Neural progenitor cell (in vitro differentiated cells): ENCODE measurements at regions not wholly inside any gene's neighbourhood (a gene's known extent, or its start where the extent isn't known, plus 50 kb on each side); places are given as distances from the start of the nearest gene placed in this dataset.

Source experiments
- DNase-seq: peaks from one replicate; pipeline ENCODE4 v3.0.0-alpha.2; 2016; ENCODE audit warnings: low spot score
- H2AFZ ChIP-seq: fragments of 200-600 bp; sonication (generic); replicated peaks from 2 replicates; pipeline ENCODE4 v1.6.1; 2016; ENCODE audit warnings: antibody characterized with exemption
- H3F3A ChIP-seq: fragments of 200-600 bp; sonication (generic); 2 replicates; pipeline ENCODE4 v1.6.1; 2016; ENCODE audit warnings: antibody characterized with exemption, low read depth
- H3K27ac ChIP-seq: fragments of 200-600 bp; sonication (generic); 2 replicates; pipeline ENCODE4 v1.5.1; 2016; ENCODE audit warnings: mild to moderate bottlenecking
- H3K27me3 ChIP-seq: fragments of 200-600 bp; sonication (generic); 2 replicates; pipeline ENCODE4 v1.6.1; 2016; ENCODE audit warnings: mild to moderate bottlenecking, moderate library complexity
- H3K36me3 ChIP-seq: fragments of 200-600 bp; sonication (generic); 2 replicates; pipeline ENCODE4 v1.5.1; 2016
- H3K4me1 ChIP-seq: fragments of 200-600 bp; sonication (generic); 2 replicates; pipeline ENCODE4 v1.6.1; 2016; ENCODE audit warnings: mixed run types
- H3K4me2 ChIP-seq: fragments of 200-600 bp; sonication (generic); 2 replicates; pipeline ENCODE4 v1.6.1; 2016
- H3K4me3 ChIP-seq: fragments of 200-600 bp; sonication (generic); 2 replicates; pipeline ENCODE4 v1.5.1; 2016
- H3K79me2 ChIP-seq: fragments of 200-600 bp; sonication (generic); 2 replicates; pipeline ENCODE4 v1.6.1; 2016; ENCODE audit warnings: low read depth
- H3K9ac ChIP-seq: fragments of 200-600 bp; sonication (generic); 2 replicates; pipeline ENCODE4 v1.6.1; 2016
- H3K9me3 ChIP-seq: fragments of 200-600 bp; sonication (generic); 2 replicates; pipeline ENCODE4 v1.5.1; 2016; ENCODE audit warnings: low read depth
- H4K20me1 ChIP-seq: fragments of 200-600 bp; sonication (generic); 2 replicates; pipeline ENCODE4 v1.6.1; 2016; ENCODE audit warnings: low read depth
- H3K27ac Mint-ChIP-seq: 3 replicates; pipeline ENCODE4 v1.8.0; 2021; ENCODE audit warnings: mixed read lengths
- H3K27me3 Mint-ChIP-seq: 2 replicates; pipeline ENCODE4 v1.8.0; 2022; ENCODE audit warnings: low read depth, mild to moderate bottlenecking, inconsistent platforms, moderate library complexity, mixed read lengths; ENCODE audit not compliant: insufficient read depth
- H3K36me3 Mint-ChIP-seq: 3 replicates; pipeline ENCODE4 v1.8.0; 2021; ENCODE audit warnings: mixed read lengths
- H3K4me1 Mint-ChIP-seq: 3 replicates; pipeline ENCODE4 v1.8.0; 2021; ENCODE audit warnings: mixed read lengths
- H3K4me3 Mint-ChIP-seq: 3 replicates; pipeline ENCODE4 v1.8.0; 2021; ENCODE audit warnings: mild to moderate bottlenecking, moderate library complexity, mixed read lengths
- H3K9me3 Mint-ChIP-seq: 3 replicates; pipeline ENCODE4 v1.8.0; 2020; ENCODE audit warnings: mixed read lengths
- EZH2 ChIP-seq: fragments of 200-600 bp; sonication (generic); IDR thresholded peaks from 2 replicates; pipeline ENCODE4 v1.6.1; 2017; ENCODE audit warnings: antibody characterized with exemption, mild to moderate bottlenecking, moderate library complexity
- EZH2phosphoT487 ChIP-seq: fragments of 200-600 bp; sonication (generic); IDR thresholded peaks from 2 replicates; pipeline ENCODE4 v1.6.1; 2017; ENCODE audit warnings: antibody characterized with exemption
- TF ChIP-seq, protein P1 (sequence below): fragments of 200-600 bp; sonication (generic); IDR thresholded peaks from 2 replicates; pipeline ENCODE4 v1.5.1; 2017; ENCODE audit warnings: antibody characterized with exemption, mild to moderate bottlenecking

DNA sequence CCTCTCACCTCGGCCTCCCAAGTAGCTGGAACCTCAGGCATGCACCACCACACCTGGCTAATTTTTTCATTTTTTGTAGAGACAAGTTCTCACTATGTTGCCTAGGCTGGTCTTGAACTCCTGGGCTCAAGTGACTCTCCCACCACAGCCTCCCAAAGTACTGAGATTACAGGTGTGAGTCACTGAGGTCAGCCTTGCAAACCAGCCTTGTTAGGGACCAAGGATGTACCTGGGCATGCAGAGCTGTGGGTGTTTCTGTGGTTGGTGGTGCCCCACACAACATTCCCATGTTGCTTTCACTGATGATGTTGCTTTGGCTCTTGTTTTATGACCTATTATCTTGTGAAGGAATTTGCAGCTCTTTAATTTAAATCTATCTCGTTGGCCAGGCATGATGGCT lies 54.8 kb downstream of the OTUD1 start:
- Histone ChIP-seq H4K20me1 (no peaks in the 10 kb centered on the region), H3K79me2 (no peaks in the 10 kb centered on the region), H3K27ac (no peak overlapping the region), H3K27me3 (no peaks in the 10 kb centered on the region), H3K4me2 (no peak overlapping the region), H2AFZ (no peak overlapping the region), H3K9me3 (no peaks in the 10 kb centered on the region), H3F3A (no peaks in the 10 kb centered on the region), H3K9ac (no peak overlapping the region), H3K4me1 (no peaks in the 10 kb centered on the region), H3K4me3 (no peak overlapping the region), H3K36me3 (no peaks in the 10 kb centered on the region)
- no peaks in the 10 kb centered on the region for H3K27me3 Mint-ChIP-seq
- TF ChIP-seq EZH2 = no peak
- no peak for TF ChIP-seq EZH2phosphoT487
- TF ChIP-seq, protein P1, sequence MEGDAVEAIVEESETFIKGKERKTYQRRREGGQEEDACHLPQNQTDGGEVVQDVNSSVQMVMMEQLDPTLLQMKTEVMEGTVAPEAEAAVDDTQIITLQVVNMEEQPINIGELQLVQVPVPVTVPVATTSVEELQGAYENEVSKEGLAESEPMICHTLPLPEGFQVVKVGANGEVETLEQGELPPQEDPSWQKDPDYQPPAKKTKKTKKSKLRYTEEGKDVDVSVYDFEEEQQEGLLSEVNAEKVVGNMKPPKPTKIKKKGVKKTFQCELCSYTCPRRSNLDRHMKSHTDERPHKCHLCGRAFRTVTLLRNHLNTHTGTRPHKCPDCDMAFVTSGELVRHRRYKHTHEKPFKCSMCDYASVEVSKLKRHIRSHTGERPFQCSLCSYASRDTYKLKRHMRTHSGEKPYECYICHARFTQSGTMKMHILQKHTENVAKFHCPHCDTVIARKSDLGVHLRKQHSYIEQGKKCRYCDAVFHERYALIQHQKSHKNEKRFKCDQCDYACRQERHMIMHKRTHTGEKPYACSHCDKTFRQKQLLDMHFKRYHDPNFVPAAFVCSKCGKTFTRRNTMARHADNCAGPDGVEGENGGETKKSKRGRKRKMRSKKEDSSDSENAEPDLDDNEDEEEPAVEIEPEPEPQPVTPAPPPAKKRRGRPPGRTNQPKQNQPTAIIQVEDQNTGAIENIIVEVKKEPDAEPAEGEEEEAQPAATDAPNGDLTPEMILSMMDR = no peak
- no peak overlapping the region for H3K4me3 Mint-ChIP-seq
- no peaks in the 10 kb centered on the region for H3K36me3 Mint-ChIP-seq
- DNase-seq = no peak
- no peak overlapping the region for H3K27ac Mint-ChIP-seq
- no peaks in the 10 kb centered on the region for H3K4me1 Mint-ChIP-seq
- H3K9me3 Mint-ChIP-seq = peaks cover 2% of the 10 kb centered on the region

DNA sequence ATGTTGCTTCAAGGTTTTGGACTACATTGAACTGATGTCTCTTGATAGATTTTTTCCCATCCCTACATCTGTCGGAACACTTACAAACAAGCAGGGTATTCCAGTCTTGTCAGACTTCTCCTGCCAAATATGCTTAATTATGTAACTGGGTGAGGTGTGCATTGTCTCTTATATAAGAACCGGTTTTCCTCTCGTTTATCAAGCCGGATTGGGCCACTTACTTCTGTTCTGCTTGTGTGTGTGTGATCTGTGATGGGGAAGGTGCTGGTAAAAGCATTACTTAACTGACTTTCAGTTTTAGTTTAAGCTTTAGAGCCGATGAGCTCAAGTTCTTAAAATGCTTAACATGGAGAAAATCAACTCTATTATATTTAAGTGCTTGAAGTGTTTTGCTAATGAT lies 57.9 kb downstream of the OTUD1 start:
- no peaks in the 10 kb centered on the region for H3F3A ChIP-seq
- H3K4me3 ChIP-seq = no peak overlapping the region
- H3K36me3 ChIP-seq = no peaks in the 10 kb centered on the region
- no peak overlapping the region for H2AFZ ChIP-seq
- Mint-ChIP-seq H3K9me3 (no peaks in the 10 kb centered on the region), H3K27ac (no peak overlapping the region), H3K4me1 (peaks cover 3% of the 10 kb centered on the region), H3K27me3 (no peaks in the 10 kb centered on the region), H3K4me3 (no peak overlapping the region), H3K36me3 (no peaks in the 10 kb centered on the region)
- no peak for DNase-seq
- no peak overlapping the region for H3K27ac ChIP-seq
- H3K4me1 ChIP-seq = no peaks in the 10 kb centered on the region
- H3K9me3 ChIP-seq = no peaks in the 10 kb centered on the region
- no peaks in the 10 kb centered on the region for H4K20me1 ChIP-seq
- TF ChIP-seq EZH2phosphoT487 (no peak), EZH2 (no peak)
- TF ChIP-seq, protein P1 = no peak
- no peaks in the 10 kb centered on the region for H3K79me2 ChIP-seq
- no peak overlapping the region for H3K9ac ChIP-seq
- no peak overlapping the region for H3K4me2 ChIP-seq
- H3K27me3 ChIP-seq = no peaks in the 10 kb centered on the region

DNA sequence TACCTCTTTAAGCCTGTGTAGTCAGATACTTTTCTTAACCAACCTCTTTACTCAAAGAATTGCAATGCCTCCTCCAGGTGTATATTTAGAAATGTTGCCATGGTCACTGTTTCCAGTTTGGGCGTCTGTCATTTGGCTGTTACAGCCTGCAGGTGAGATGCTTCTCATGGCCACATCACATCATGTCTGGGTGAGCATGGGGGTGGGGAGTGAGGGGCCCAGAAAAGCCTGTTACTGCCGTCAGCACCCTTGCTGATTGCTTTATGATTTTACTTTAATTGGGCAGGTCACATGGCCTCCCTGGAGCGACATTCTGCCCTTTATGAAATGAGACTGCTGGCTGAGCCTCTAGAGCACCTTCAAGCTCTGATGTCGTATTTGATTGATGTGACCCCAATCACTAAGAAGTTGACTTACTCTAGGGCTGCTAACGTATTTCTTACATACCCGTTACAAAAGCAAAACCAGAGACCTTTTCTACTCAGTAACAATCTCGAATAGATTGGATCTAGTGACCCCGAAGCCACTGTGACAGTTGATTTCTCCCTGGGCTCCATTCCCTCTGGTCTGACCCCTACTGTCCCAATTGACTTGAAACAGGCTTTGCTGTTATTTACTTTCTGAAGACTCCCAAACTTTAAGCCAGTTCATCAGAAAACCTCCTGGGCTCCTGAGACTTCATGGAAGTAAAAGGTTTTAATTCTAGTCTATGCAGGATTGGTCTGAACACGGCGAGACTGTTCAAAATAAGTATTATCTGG lies 60.7 kb downstream of the OTUD1 start:
- no peak overlapping the region for H3K9ac ChIP-seq
- H2AFZ ChIP-seq = no peak overlapping the region
- Mint-ChIP-seq H3K27me3 (peaks cover 2% of the 10 kb centered on the region), H3K36me3 (no peaks in the 10 kb centered on the region), H3K9me3 (no peaks in the 10 kb centered on the region), H3K4me1 (peaks cover 3% of the 10 kb centered on the region), H3K4me3 (no peak overlapping the region), H3K27ac (no peak overlapping the region)
- no peaks in the 10 kb centered on the region for H4K20me1 ChIP-seq
- H3K9me3 ChIP-seq = no peaks in the 10 kb centered on the region
- no peaks in the 10 kb centered on the region for H3K4me1 ChIP-seq
- no peak overlapping the region for H3K27ac ChIP-seq
- peak; percentile 17 for DNase-seq
- no peaks in the 10 kb centered on the region for H3K36me3 ChIP-seq
- no peaks in the 10 kb centered on the region for H3K27me3 ChIP-seq
- no peak overlapping the region for H3K4me3 ChIP-seq
- H3K79me2 ChIP-seq = no peaks in the 10 kb centered on the region
- TF ChIP-seq, protein P1 = no peak
- TF ChIP-seq EZH2phosphoT487 (no peak), EZH2 (no peak)
- no peaks in the 10 kb centered on the region for H3F3A ChIP-seq
- H3K4me2 ChIP-seq = no peak overlapping the region
